Panc1 (cell line): ENCODE measurements at regions not wholly inside any gene's neighbourhood (a gene's known extent, or its start where the extent isn't known, plus 50 kb on each side); places are given as distances from the start of the nearest gene placed in this dataset.

Experiments used
- ATAC-seq: fragments of 200-7000 bp; cut with Tn5 transposase; 2 replicates; pipeline ENCODE4 v1.9.1; 2020; ENCODE audit warnings: mild to moderate bottlenecking, moderate library complexity
- BruUV-seq: library from RNA; stranded (reverse); fragments of 400-500 nt; replicated peaks from 2 replicates; lab custom pipeline; 2021; lab: Mats Ljungman, UMichigan
- CTCF ChIA-PET: fragments of 300-600 bp; sonication (Branson Sonifier 250); formaldehyde crosslinking; loops from one replicate; lab custom pipeline; 2022; ENCODE audit warnings: antibody characterized with exemption; lab: Charles Lee
- POLR2A ChIA-PET: fragments of 300-600 bp; sonication (Branson Sonifier 250); formaldehyde crosslinking; loops from one replicate; lab custom pipeline; 2022; ENCODE audit warnings: antibody characterized with exemption; lab: Charles Lee
- DNase-seq: peaks from one replicate; pipeline ENCODE4 v3.0.0-alpha.2; 2010; ENCODE audit warnings: low read depth, low spot score
- H3K27ac ChIP-seq: 2 replicates; pipeline ENCODE4 v1.5.1; 2011; ENCODE audit warnings: mild to moderate bottlenecking, low read length, inconsistent platforms
- H3K27me3 ChIP-seq: fragments of 200-500 bp; sonication (Bioruptor generic); 2 replicates; pipeline ENCODE4 v1.6.0; 2014; ENCODE audit warnings: low read length, inconsistent platforms; ENCODE audit not compliant: control insufficient read depth, insufficient read depth
- H3K36me3 ChIP-seq: fragments of 200-500 bp; sonication (Bioruptor generic); 2 replicates; pipeline ENCODE4 v1.5.1; 2014; ENCODE audit warnings: inconsistent platforms, mild to moderate bottlenecking, low read length, moderate library complexity; ENCODE audit not compliant: control insufficient read depth, insufficient read depth
- H3K4me1 ChIP-seq: 2 replicates; pipeline ENCODE4 v1.5.1; 2011; ENCODE audit warnings: inconsistent platforms, mild to moderate bottlenecking, low read length, moderate library complexity; ENCODE audit not compliant: control insufficient read depth, insufficient read depth
- H3K4me3 ChIP-seq, 2 experiments: 2 replicates each; pipeline ENCODE4 v1.5.1; 2011 to 2012; ENCODE audit warnings: low read depth in 2 of 2, low read length in 2 of 2, mild to moderate bottlenecking in 2 of 2, inconsistent platforms in 1 of 2, moderate library complexity in 1 of 2
- H3K9me3 ChIP-seq: fragments of 200-500 bp; sonication (Bioruptor generic); 2 replicates; pipeline ENCODE4 v1.5.1; 2014; ENCODE audit warnings: low read depth, mild to moderate bottlenecking, inconsistent platforms, low read length, moderate library complexity; ENCODE audit not compliant: control insufficient read depth, insufficient read depth
- POLR2AphosphoS5 ChIP-seq: IDR thresholded peaks from 2 replicates; pipeline ENCODE4 v1.6.1; 2012; ENCODE audit warnings: mild to moderate bottlenecking, low read depth, low read length, moderate library complexity
- SIN3A ChIP-seq: IDR thresholded peaks from 2 replicates; pipeline ENCODE4 v1.6.1; 2012; ENCODE audit warnings: low read depth, mild to moderate bottlenecking, low read length, moderate library complexity, borderline replicate concordance; ENCODE audit not compliant: insufficient read depth
- TCF7L2 ChIP-seq: IDR thresholded peaks from 2 replicates; pipeline ENCODE4 v1.6.1; 2011; ENCODE audit warnings: mild to moderate bottlenecking, low read depth, low read length, inconsistent platforms
- in situ Hi-C: cut with HindIII; loops from 2 replicates; pipeline ENCODE4 v1.10.0; 2016; ENCODE audit warnings: low sequenced_read_pairs, low pct_unique_long_range_greater_than_20kb
- intact Hi-C: fragments of 100-400 bp; cut with micrococcal nuclease; formaldehyde crosslinking; loops from one replicate; pipeline ENCODE4 v1.10.0; 2022; ENCODE audit not compliant: unreplicated experiment
- TF ChIP-seq, protein P1 (sequence below): fragments of 450-650 bp; IDR thresholded peaks from 2 replicates; pipeline ENCODE4 v1.5.1; 2017; ENCODE audit warnings: mild to moderate bottlenecking
- TF ChIP-seq, protein P2 (sequence below), 2 experiments: IDR thresholded peaks; 2 replicates each; pipeline ENCODE4 v1.6.1; 2011 to 2012; ENCODE audit warnings: low read depth in 2 of 2, control low read depth in 1 of 2, low read length in 1 of 2, mild to moderate bottlenecking in 1 of 2, moderate library complexity in 1 of 2; ENCODE audit not compliant: insufficient read depth in 1 of 2

DNA sequence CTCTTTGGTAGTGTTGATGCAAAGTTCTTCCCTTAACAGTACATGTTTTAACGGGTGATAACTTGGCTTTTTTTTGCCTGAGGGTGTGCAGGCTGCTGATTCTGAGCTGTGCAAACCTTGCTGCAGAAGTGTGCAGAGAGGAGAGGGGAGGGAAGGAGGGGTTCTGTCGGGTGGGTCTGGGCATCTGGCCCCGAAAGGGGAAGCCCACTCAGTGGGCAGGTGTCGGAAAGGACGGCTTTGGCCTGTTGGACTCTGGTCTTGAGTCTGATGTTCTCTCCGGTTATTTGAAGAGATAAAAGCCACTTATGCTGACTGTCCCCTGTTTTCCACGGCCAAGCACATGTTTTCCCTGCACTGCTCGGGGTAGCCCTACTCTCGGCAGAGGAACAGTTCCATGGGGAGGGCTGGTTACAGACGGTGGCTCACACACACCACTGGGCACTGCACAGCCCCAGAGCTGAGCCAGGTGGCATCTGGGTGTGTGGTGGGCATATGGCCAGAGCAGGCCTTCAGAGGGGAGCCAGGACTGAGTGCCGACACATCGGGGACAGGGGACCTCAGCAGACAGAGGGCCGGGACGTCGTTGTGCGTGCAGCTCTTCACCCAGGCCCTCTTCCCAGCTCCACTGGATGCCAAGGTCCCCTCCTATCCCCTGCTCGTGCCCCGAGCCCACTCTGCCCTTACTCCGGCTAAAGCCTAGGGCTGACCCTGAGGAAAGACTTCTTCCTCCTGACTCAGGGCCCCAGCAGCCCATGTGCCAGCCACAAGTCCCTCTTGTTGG lies 93.2 kb downstream of the TEX29 start:
- intact Hi-C loops (no loop called here), in situ Hi-C loops (no loop called here)
- no peak for DNase-seq
- Histone ChIP-seq H3K4me1 (no peaks in the 10 kb centered on the region), H3K36me3 (no peaks in the 10 kb centered on the region), H3K9me3 (no peaks in the 10 kb centered on the region), H3K27me3 (peaks cover 4% of the 10 kb centered on the region; the same call in 1 of the 2 replicates), H3K27ac (no peak overlapping the region), H3K4me3 (no peak overlapping the region)
- no peak for ATAC-seq
- BruUV-seq, result no TSS peak
- TF ChIP-seq, protein P1, sequence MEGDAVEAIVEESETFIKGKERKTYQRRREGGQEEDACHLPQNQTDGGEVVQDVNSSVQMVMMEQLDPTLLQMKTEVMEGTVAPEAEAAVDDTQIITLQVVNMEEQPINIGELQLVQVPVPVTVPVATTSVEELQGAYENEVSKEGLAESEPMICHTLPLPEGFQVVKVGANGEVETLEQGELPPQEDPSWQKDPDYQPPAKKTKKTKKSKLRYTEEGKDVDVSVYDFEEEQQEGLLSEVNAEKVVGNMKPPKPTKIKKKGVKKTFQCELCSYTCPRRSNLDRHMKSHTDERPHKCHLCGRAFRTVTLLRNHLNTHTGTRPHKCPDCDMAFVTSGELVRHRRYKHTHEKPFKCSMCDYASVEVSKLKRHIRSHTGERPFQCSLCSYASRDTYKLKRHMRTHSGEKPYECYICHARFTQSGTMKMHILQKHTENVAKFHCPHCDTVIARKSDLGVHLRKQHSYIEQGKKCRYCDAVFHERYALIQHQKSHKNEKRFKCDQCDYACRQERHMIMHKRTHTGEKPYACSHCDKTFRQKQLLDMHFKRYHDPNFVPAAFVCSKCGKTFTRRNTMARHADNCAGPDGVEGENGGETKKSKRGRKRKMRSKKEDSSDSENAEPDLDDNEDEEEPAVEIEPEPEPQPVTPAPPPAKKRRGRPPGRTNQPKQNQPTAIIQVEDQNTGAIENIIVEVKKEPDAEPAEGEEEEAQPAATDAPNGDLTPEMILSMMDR, result no peak
- TF ChIP-seq, protein P2, sequence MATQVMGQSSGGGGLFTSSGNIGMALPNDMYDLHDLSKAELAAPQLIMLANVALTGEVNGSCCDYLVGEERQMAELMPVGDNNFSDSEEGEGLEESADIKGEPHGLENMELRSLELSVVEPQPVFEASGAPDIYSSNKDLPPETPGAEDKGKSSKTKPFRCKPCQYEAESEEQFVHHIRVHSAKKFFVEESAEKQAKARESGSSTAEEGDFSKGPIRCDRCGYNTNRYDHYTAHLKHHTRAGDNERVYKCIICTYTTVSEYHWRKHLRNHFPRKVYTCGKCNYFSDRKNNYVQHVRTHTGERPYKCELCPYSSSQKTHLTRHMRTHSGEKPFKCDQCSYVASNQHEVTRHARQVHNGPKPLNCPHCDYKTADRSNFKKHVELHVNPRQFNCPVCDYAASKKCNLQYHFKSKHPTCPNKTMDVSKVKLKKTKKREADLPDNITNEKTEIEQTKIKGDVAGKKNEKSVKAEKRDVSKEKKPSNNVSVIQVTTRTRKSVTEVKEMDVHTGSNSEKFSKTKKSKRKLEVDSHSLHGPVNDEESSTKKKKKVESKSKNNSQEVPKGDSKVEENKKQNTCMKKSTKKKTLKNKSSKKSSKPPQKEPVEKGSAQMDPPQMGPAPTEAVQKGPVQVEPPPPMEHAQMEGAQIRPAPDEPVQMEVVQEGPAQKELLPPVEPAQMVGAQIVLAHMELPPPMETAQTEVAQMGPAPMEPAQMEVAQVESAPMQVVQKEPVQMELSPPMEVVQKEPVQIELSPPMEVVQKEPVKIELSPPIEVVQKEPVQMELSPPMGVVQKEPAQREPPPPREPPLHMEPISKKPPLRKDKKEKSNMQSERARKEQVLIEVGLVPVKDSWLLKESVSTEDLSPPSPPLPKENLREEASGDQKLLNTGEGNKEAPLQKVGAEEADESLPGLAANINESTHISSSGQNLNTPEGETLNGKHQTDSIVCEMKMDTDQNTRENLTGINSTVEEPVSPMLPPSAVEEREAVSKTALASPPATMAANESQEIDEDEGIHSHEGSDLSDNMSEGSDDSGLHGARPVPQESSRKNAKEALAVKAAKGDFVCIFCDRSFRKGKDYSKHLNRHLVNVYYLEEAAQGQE (IDR thresholded peaks at IDR 0.05; ENCODE audit: insufficient read depth in 1 of 2, low read depth in 2 of 2, low read length in 1 of 2), result no peak
- no peak for TF ChIP-seq SIN3A
- CTCF ChIA-PET, result interaction anchor here (1.2 kb wide), 1 partner anchor 16 kb away, joined by 5 read pairs; no protein-coding TSS in a partner anchor
- POLR2A ChIA-PET, result no interaction called here

DNA sequence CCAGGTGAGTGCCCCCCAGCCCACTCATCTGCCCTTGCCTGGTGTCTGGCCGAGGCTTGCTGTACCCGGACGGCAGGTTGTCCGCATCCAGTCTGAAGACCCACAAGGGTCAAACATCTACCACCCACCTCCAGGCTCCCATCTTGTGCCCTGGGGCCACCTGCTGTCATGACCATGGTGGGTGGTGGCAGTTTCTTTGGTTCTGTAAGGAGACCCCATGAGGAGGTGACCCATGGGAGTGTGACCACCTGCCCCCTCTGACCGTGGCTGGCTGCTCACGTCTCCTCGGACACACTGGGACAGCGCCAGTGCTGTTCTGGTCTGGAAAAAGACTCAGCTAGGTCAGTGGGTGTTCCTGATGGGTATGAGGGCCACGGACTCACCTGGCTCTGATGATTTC lies 93.9 kb downstream of the TEX29 start:
- peaks cover 4% of the 10 kb centered on the region; the same call in 1 of the 2 replicates for H3K27me3 ChIP-seq
- DNase-seq (no peak), ATAC-seq (no peak)
- TF ChIP-seq SIN3A (no peak), TCF7L2 (no peak), POLR2AphosphoS5 (no peak)
- TF ChIP-seq, protein P1, result no peak
- TF ChIP-seq, protein P2 (IDR thresholded peaks at IDR 0.05; ENCODE audit: insufficient read depth in 1 of 2, low read depth in 2 of 2, low read length in 1 of 2), result no peak
- no peaks in the 10 kb centered on the region for H3K9me3 ChIP-seq
- H3K36me3 ChIP-seq, result no peaks in the 10 kb centered on the region
- in situ Hi-C loops, result no loop called here
- intact Hi-C loops, result no loop called here
- no TSS peak for BruUV-seq
- CTCF ChIA-PET, result interaction anchor here (1.2 kb wide), 1 partner anchor 15 kb away, joined by 5 read pairs; no protein-coding TSS in a partner anchor
- no peaks in the 10 kb centered on the region for H3K4me1 ChIP-seq
- no peak overlapping the region for H3K4me3 ChIP-seq
- POLR2A ChIA-PET, result no interaction called here
- no peak overlapping the region for H3K27ac ChIP-seq
